ENCODE measurements at regions not wholly inside any gene's neighbourhood (a gene's known extent, or its start where the extent isn't known, plus 50 kb on each side); places are given as distances from the start of the nearest gene placed in this dataset.
"Not testable (repeated sequence)": the region's sequence is repeated elsewhere in the genome, so short reads cannot be mapped to it uniquely, and the experiment has no call there.

- FAIRE-seq; H3K27me3 ChIP-seq (ENCODE audit: control insufficient read depth, insufficient read depth, low read length); H3K4me3 ChIP-seq (ENCODE audit: low read depth, low read length); H3K36me3 ChIP-seq (ENCODE audit: control insufficient read depth, insufficient read depth, low read length); DNase-seq (ENCODE audit: low read depth): not testable (repeated sequence)
Measured at GRCh38 chr9:61628951-61629350, 439.1 kb downstream of the SPATA31A7 start.

- FAIRE-seq (no peak), DNase-seq (ENCODE audit: low read depth) (no peak)
- Histone ChIP-seq H3K27me3 (ENCODE audit: control insufficient read depth, insufficient read depth, low read length) (no peaks in the 10 kb centered on the region), H3K36me3 (ENCODE audit: control insufficient read depth, insufficient read depth, low read length) (no peaks in the 10 kb centered on the region), H3K4me3 (ENCODE audit: low read depth, low read length) (no peak overlapping the region)
- TF ChIP-seq CTCF (IDR thresholded peaks at IDR 0.05; ENCODE audit: insufficient read depth, low read length, severe bottlenecking), result no peak
Measured at GRCh38 chr9:61634192-61634591, 444.4 kb downstream of the SPATA31A7 start.

GRCh38 chr9:61664232-61664631 lies 474.4 kb downstream of the SPATA31A7 start:
- not testable (repeated sequence) for H3K36me3 ChIP-seq (ENCODE audit: control insufficient read depth, insufficient read depth, low read length); H3K4me3 ChIP-seq (ENCODE audit: low read depth, low read length); DNase-seq (ENCODE audit: low read depth); H3K27me3 ChIP-seq (ENCODE audit: control insufficient read depth, insufficient read depth, low read length); FAIRE-seq

GRCh38 chr9:61665330-61665751 lies 475.5 kb downstream of the SPATA31A7 start:
- H3K36me3 ChIP-seq (ENCODE audit: control insufficient read depth, insufficient read depth, low read length), result no peaks in the 10 kb centered on the region
- no peak for DNase-seq (ENCODE audit: low read depth)
- TF ChIP-seq CTCF (IDR thresholded peaks at IDR 0.05; ENCODE audit: insufficient read depth, low read length, severe bottlenecking), result no peak
- H3K4me3 ChIP-seq (ENCODE audit: low read depth, low read length), result no peak overlapping the region
- no peaks in the 10 kb centered on the region for H3K27me3 ChIP-seq (ENCODE audit: control insufficient read depth, insufficient read depth, low read length)
- no peak for FAIRE-seq

GRCh38 chr9:61665829-61666228 lies 476.0 kb downstream of the SPATA31A7 start:
- H3K27me3 ChIP-seq (ENCODE audit: control insufficient read depth, insufficient read depth, low read length), result no peaks in the 10 kb centered on the region
- no peak overlapping the region for H3K4me3 ChIP-seq (ENCODE audit: low read depth, low read length)
- DNase-seq (ENCODE audit: low read depth) (no peak), FAIRE-seq (no peak)
- no peak for TF ChIP-seq CTCF (IDR thresholded peaks at IDR 0.05; ENCODE audit: insufficient read depth, low read length, severe bottlenecking)
- no peaks in the 10 kb centered on the region for H3K36me3 ChIP-seq (ENCODE audit: control insufficient read depth, insufficient read depth, low read length)

- no peak overlapping the region for H3K4me3 ChIP-seq (ENCODE audit: low read depth, low read length)
- TF ChIP-seq CTCF (IDR thresholded peaks at IDR 0.05; ENCODE audit: insufficient read depth, low read length, severe bottlenecking), result no peak
- H3K27me3 ChIP-seq (ENCODE audit: control insufficient read depth, insufficient read depth, low read length), result no peaks in the 10 kb centered on the region
- DNase-seq (ENCODE audit: low read depth) (no peak), FAIRE-seq (no peak)
- H3K36me3 ChIP-seq (ENCODE audit: control insufficient read depth, insufficient read depth, low read length), result no peaks in the 10 kb centered on the region
Measured at GRCh38 chr9:61666310-61666709, 476.5 kb downstream of the SPATA31A7 start.

- Histone ChIP-seq H3K27me3 (ENCODE audit: control insufficient read depth, insufficient read depth, low read length) (no peaks in the 10 kb centered on the region), H3K36me3 (ENCODE audit: control insufficient read depth, insufficient read depth, low read length) (no peaks in the 10 kb centered on the region), H3K4me3 (ENCODE audit: low read depth, low read length) (peak overlapping the region; percentile 21)
- DNase-seq (ENCODE audit: low read depth) (no peak), FAIRE-seq (no peak)
- no peak for TF ChIP-seq CTCF (IDR thresholded peaks at IDR 0.05; ENCODE audit: insufficient read depth, low read length, severe bottlenecking)
Measured at GRCh38 chr9:61666849-61667371, 477.1 kb downstream of the SPATA31A7 start.
